ENCODE measurements at regions not wholly inside any gene's neighbourhood (a gene's known extent, or its start where the extent isn't known, plus 50 kb on each side); places are given as distances from the start of the nearest gene placed in this dataset.

DNA sequence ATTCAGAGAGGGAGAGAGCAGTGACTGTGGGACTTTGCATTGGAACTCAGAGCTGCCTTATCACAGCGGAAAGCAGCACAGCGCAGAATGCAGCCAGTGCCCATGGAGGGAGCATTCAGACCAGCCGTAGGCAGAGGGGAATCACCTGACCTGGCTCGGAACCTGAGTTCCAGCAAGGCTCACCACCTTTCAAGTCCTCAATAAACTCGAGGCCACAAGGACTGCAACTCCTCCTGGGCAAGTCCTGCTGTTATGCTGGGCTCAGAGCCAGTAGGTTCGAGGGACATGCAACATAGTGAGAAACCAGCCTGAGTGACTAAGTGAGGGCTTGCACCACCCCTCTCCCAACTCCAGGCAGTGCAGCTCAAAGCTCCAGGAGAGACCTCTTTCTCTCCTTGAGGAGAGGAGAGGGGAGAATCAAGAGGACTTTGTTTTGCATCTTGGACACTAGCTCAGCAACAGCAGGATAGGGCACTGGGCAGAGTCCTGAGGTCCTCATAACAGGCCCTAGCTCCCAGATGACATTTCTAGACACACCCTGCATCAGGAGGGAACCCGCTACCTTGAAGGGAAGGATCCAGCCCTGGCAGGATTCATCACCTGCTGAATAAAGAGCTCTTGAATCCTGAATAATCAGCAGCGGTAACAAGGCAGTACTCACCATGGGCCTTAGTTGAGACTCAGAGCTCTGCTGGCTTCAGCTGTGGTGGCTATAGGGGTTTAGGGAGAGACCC, 136.8 kb upstream of the OTOS start:
- in situ Hi-C loops (cut with MboI; ENCODE audit: low pct_unique_long_range_greater_than_20kb, low sequenced_read_pairs, unreplicated experiment), result no loop called here
- TF ChIP-seq CTCF (IDR thresholded peaks at IDR 0.05; ENCODE audit: extremely low read depth, insufficient read depth, missing control alignments), result no peak
- no peak for DNase-seq (ENCODE audit: low spot score)

DNA sequence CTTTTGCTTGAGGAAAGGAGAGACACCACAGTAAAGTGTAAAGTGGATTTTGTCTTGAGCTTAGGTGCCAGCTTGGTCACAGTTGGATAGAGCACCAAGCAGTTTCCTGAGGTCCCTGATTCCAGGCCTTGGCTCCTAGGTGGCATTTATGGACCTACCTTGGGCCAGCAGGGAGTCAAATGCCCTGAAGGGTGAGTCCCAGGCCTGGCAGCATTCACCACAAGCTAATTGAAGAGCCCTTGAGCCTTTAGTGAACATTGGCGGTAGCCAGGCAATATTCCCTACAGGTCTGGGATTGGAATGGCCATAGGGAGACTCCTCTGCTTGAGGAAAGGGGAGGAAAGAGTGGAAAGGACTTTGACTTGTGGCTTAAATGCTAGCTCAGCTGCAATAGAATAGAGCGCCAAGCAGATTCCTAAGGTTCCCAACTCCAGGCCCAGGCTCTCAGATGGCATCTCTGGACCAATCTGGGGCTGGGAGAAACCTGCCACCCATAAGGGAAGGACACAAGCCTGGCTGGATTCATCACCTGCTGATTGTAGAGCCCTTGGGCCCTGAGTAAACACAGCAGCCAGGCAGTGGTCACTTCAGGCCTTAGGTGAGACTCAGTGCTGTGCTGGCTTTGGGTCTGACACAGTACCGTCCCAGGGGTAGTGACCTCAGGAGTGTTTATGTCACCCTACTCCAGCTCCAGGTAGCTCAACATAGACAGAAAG, 137.5 kb upstream of the OTOS start:
- no peak for DNase-seq (ENCODE audit: low spot score)
- no peak for TF ChIP-seq CTCF (IDR thresholded peaks at IDR 0.05; ENCODE audit: extremely low read depth, insufficient read depth, missing control alignments)
- in situ Hi-C loops (cut with MboI; ENCODE audit: low pct_unique_long_range_greater_than_20kb, low sequenced_read_pairs, unreplicated experiment), result no loop called here

GRCh38 chr2:240278661-240279060, 138.2 kb upstream of the OTOS start:
- no peak for TF ChIP-seq CTCF (IDR thresholded peaks at IDR 0.05; ENCODE audit: extremely low read depth, insufficient read depth, missing control alignments)
- in situ Hi-C loops (cut with MboI; ENCODE audit: low pct_unique_long_range_greater_than_20kb, low sequenced_read_pairs, unreplicated experiment), result no loop called here
- no peak for DNase-seq (ENCODE audit: low spot score)

DNA sequence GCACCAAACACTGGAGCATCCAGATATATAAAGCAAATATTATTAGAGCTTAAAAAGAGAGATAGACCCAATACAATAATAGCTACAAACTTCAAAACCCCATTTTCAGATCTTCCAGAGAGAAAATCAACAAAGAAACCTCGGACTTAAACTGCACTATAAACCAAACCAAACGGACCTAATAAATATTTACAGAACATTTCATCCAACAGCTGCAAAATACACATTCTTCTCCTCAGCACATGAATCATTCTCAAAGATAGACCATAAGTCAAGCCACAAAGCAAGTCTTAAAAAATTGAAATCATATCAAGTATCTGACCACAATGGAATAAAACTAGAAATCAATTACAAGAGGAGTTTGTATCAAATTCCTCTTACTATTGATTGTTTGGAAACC, 140.2 kb upstream of the OTOS start:
- in situ Hi-C loops (cut with MboI; ENCODE audit: low pct_unique_long_range_greater_than_20kb, low sequenced_read_pairs, unreplicated experiment), result no loop called here
- DNase-seq (ENCODE audit: low spot score), result no peak
- no peak for TF ChIP-seq CTCF (IDR thresholded peaks at IDR 0.05; ENCODE audit: extremely low read depth, insufficient read depth, missing control alignments)

GRCh38 chr2:240284503-240285259, 144.2 kb upstream of the OTOS start:
- in situ Hi-C loops (cut with MboI; ENCODE audit: low pct_unique_long_range_greater_than_20kb, low sequenced_read_pairs, unreplicated experiment), result no loop called here
- TF ChIP-seq CTCF (IDR thresholded peaks at IDR 0.05; ENCODE audit: extremely low read depth, insufficient read depth, missing control alignments), result no peak
- DNase-seq (ENCODE audit: low spot score), result no peak

DNA sequence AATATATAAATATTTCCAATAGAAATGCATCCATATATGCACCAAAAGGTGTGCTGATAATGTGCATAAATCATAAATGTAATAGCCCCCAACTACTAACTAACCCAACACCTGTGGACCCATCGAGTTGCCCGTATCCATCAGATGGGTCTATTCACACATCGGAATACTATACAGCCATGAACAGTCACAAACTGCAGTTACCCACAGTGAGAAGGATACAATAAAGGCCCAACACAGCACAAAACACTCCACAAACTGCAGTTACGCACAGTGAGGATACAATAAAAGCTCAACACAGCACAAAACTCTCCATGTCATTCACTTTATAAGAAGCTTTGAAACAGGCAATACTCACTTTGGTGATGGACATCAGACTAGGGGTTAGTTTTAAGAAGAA, 145.3 kb upstream of the OTOS start:
- TF ChIP-seq CTCF (IDR thresholded peaks at IDR 0.05; ENCODE audit: extremely low read depth, insufficient read depth, missing control alignments), result no peak
- in situ Hi-C loops (cut with MboI; ENCODE audit: low pct_unique_long_range_greater_than_20kb, low sequenced_read_pairs, unreplicated experiment), result no loop called here
- DNase-seq (ENCODE audit: low spot score), result no peak
